HepG2 (cell line): ENCODE measurements at regions not wholly inside any gene's neighbourhood (a gene's known extent, or its start where the extent isn't known, plus 50 kb on each side); places are given as distances from the start of the nearest gene placed in this dataset.

Experiments
- ATAC-seq: fragments of 200-7000 bp; cut with Tn5 transposase; 3 replicates; pipeline ENCODE4 v1.9.1; 2020; ENCODE audit warnings: mild to moderate bottlenecking, moderate library complexity
- BruUV-seq: library from RNA; stranded (reverse); fragments of 400-500 nt; replicated peaks from 2 replicates; lab custom pipeline; 2021; lab: Mats Ljungman, UMichigan
- CTCF ChIA-PET: fragments of 300-600 bp; formaldehyde crosslinking; extraction: SDS; loops from one replicate; lab custom pipeline; 2021; ENCODE audit warnings: low total read pairs, inconsistent platforms, low intra/inter-chr PET ratio; lab: Yijun Ruan, JAX
- POLR2A ChIA-PET: fragments of 350-600 bp; sonication (Branson Sonifier 250); formaldehyde crosslinking; loops from one replicate; lab custom pipeline; 2020; ENCODE audit warnings: antibody characterized with exemption, inconsistent platforms; lab: Yijun Ruan, JAX
- DNase-seq: peaks from one replicate; pipeline ENCODE4 v3.0.0-alpha.2; 2015; ENCODE audit warnings: low spot score
- FAIRE-seq: peaks from 3 replicates; lab custom pipeline; 2011; peaks lifted over from hg19 to GRCh38; lab: Jason Lieb, UNC
- H2AFZ ChIP-seq: one replicate; pipeline ENCODE4 v1.6.1; 2011; ENCODE audit warnings: low read length, inconsistent platforms
- H3K27ac ChIP-seq: fragments of 300-600 bp; 3 replicates; pipeline ENCODE4 v1.8.0; 2011; ENCODE audit warnings: mixed run types, mild to moderate bottlenecking, mixed read lengths, low read length, inconsistent platforms; ENCODE audit not compliant: insufficient read depth; ENCODE audit errors: extremely low read length
- H3K27me3 ChIP-seq, 2 experiments: fragments of 200-600 bp in 1 of 2; 2 replicates in 1 of 2; 3 replicates in 1 of 2; pipeline versions ENCODE4 v1.6.0 to v1.8.0; 2011; ENCODE audit warnings: low read length in 2 of 2, mild to moderate bottlenecking in 2 of 2, moderate library complexity in 2 of 2, inconsistent platforms in 1 of 2; ENCODE audit not compliant: insufficient read depth in 2 of 2, control insufficient read depth in 1 of 2
- H3K36me3 ChIP-seq, 2 experiments: fragments of 200-600 bp in 1 of 2; replicated peaks in 1 of 2; 2 replicates in 1 of 2; 3 replicates in 1 of 2; pipeline versions ENCODE4 v1.5.1 to v1.8.0; 2011; ENCODE audit warnings: low read length in 2 of 2, inconsistent platforms in 1 of 2; ENCODE audit not compliant: insufficient read depth in 2 of 2, control insufficient read depth in 1 of 2
- H3K4me1 ChIP-seq: 2 replicates; pipeline ENCODE4 v1.5.1; 2012; ENCODE audit warnings: low read length, inconsistent platforms; ENCODE audit not compliant: insufficient read depth
- H3K4me2 ChIP-seq: 2 replicates; pipeline ENCODE4 v1.6.0; 2011; ENCODE audit warnings: low read depth, low read length, inconsistent platforms
- H3K4me3 ChIP-seq, 3 experiments: fragments of 200-600 bp in 1 of 3; sonication (generic), shearing (Covaris generic) in 1 of 3; replicated peaks in 1 of 3; 2 replicates each; pipeline ENCODE4 v1.5.1; 2011 to 2016; ENCODE audit warnings: low read length in 3 of 3, inconsistent platforms in 2 of 3, low read depth in 2 of 3, mild to moderate bottlenecking in 2 of 3, control low read depth in 1 of 3, mixed read lengths in 1 of 3; ENCODE audit not compliant: insufficient read depth in 1 of 3
- H3K79me2 ChIP-seq: one replicate; pipeline ENCODE4 v1.6.1; 2011; ENCODE audit warnings: low read length, inconsistent platforms; ENCODE audit not compliant: insufficient read depth
- H3K9ac ChIP-seq: 2 replicates; pipeline ENCODE4 v1.6.0; 2011; ENCODE audit warnings: mild to moderate bottlenecking, low read depth, low read length, inconsistent platforms; ENCODE audit not compliant: insufficient read depth
- H3K9me3 ChIP-seq: 2 replicates; pipeline ENCODE4 v1.5.1; 2012; ENCODE audit warnings: mild to moderate bottlenecking, low read length
- H4K20me1 ChIP-seq: 2 replicates; pipeline ENCODE4 v1.6.0; 2011; ENCODE audit warnings: inconsistent platforms, mild to moderate bottlenecking, low read length, moderate library complexity; ENCODE audit not compliant: insufficient read depth
- MAFK ChIP-seq, 2 experiments: IDR thresholded peaks in 1 of 2; conservative IDR thresholded peaks in 1 of 2; 2 replicates each; pipeline ENCODE4 v1.6.1; 2011; ENCODE audit warnings: improper control_type of control experiment in 2 of 2, low read length in 2 of 2
- ONECUT2 ChIP-seq: sonication (generic); formaldehyde crosslinking; IDR thresholded peaks from 2 replicates; pipeline ENCODE4 v1.4.0; 2020; ENCODE audit warnings: missing genetic modification reagents
- ZNF615 ChIP-seq: sonication (generic); formaldehyde crosslinking; IDR thresholded peaks from 2 replicates; pipeline ENCODE4 v1.5.0; 2020; ENCODE audit warnings: mild to moderate bottlenecking, missing genetic modification reagents, borderline replicate concordance
- ZNF616 ChIP-seq: sonication (generic); formaldehyde crosslinking; IDR thresholded peaks from 2 replicates; pipeline ENCODE4 v1.5.0; 2020; ENCODE audit warnings: low read depth, mild to moderate bottlenecking, missing genetic modification reagents
- WGBS: methylation state at CpG from one replicate; pipeline ENCODE4 v1.1.6; 2017; ENCODE audit warnings: low lambda C conversion rate; 5-methylcytosine and 5-hydroxymethylcytosine counted together
- in situ Hi-C: cut with HindIII; loops from 2 replicates; pipeline ENCODE4 v1.10.0; 2017; ENCODE audit warnings: low pct_unique_long_range_greater_than_20kb; ENCODE audit not compliant: extremely low pct_ligation_motif_present
- intact Hi-C: fragments of 100-400 bp; cut with micrococcal nuclease; formaldehyde crosslinking; loops from one replicate; pipeline ENCODE4 v1.10.0; 2022; ENCODE audit not compliant: unreplicated experiment
- TF ChIP-seq, protein P1 (sequence below), 2 experiments: fragments of 450-650 bp in 1 of 2; sonication (generic) in 1 of 2; formaldehyde crosslinking in 1 of 2; IDR thresholded peaks; 2 replicates each; pipeline versions ENCODE4 v1.6.1 to v1.8.0; 2016 to 2022; ENCODE audit warnings: antibody characterized with exemption in 1 of 2, mild to moderate bottlenecking in 1 of 2, missing genetic modification reagents in 1 of 2
- TF ChIP-seq, protein P2 (sequence below): sonication (generic); formaldehyde crosslinking; IDR thresholded peaks from 2 replicates; pipeline ENCODE4 v1.8.1; 2023; ENCODE audit warnings: missing genetic modification reagents, mild to moderate bottlenecking, borderline replicate concordance

DNA sequence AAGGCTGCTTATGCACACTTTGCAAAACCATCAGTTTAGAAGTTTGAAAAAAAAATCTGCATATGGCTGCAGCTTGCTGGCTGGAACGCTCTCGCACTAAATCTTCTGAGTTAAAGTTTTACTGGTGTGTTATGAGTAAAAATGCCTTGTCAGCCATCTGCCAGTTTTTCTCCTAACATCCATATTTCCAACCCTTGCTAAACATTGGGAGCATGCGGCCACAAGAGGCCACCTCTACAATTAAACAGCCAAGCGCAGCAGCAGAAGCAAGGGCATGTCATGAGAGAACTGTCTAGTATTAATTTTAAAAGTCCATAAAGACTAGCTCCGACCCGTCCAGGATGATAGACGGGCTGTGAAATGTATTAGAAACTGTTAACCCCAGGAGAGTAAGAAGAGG lies 248.3 kb downstream of the TSHZ3 start:
- Histone ChIP-seq H3K36me3 (no peaks in the 10 kb centered on the region), H3K4me2 (no peak overlapping the region), H3K4me3 (no peak overlapping the region), H3K9me3 (peaks cover 5% of the 10 kb centered on the region; the same call in 1 of the 2 replicates), H4K20me1 (no peaks in the 10 kb centered on the region), H3K79me2 (no peaks in the 10 kb centered on the region), H2AFZ (no peak overlapping the region), H3K9ac (no peak overlapping the region), H3K4me1 (no peaks in the 10 kb centered on the region), H3K27me3 (no peaks in the 10 kb centered on the region; a peak in 1 of 5 replicates)
- BruUV-seq: no TSS peak
- no peak for FAIRE-seq
- in situ Hi-C loops (no loop called here), intact Hi-C loops (no loop called here)
- 21% methylated on average over 7 of the region's 7 CpGs for WGBS
- POLR2A ChIA-PET: no interaction called here
- DNase-seq: no peak
- no peak for ATAC-seq
- CTCF ChIA-PET: no interaction called here
- no peak for TF ChIP-seq ZNF616 (CRISPR knock-in tag)
- TF ChIP-seq ZNF615 (CRISPR knock-in tag): no peak
- no peak for TF ChIP-seq ONECUT2
- TF ChIP-seq MAFK (conservative IDR thresholded peaks at IDR 0.05 in 1 of 2, IDR thresholded peaks at IDR 0.05 in 1 of 2; ENCODE audit: low read length in 2 of 2): peak in 1 of 2 experiments; percentile 52; a peak in 1 of 4 replicates
- TF ChIP-seq, protein P1, sequence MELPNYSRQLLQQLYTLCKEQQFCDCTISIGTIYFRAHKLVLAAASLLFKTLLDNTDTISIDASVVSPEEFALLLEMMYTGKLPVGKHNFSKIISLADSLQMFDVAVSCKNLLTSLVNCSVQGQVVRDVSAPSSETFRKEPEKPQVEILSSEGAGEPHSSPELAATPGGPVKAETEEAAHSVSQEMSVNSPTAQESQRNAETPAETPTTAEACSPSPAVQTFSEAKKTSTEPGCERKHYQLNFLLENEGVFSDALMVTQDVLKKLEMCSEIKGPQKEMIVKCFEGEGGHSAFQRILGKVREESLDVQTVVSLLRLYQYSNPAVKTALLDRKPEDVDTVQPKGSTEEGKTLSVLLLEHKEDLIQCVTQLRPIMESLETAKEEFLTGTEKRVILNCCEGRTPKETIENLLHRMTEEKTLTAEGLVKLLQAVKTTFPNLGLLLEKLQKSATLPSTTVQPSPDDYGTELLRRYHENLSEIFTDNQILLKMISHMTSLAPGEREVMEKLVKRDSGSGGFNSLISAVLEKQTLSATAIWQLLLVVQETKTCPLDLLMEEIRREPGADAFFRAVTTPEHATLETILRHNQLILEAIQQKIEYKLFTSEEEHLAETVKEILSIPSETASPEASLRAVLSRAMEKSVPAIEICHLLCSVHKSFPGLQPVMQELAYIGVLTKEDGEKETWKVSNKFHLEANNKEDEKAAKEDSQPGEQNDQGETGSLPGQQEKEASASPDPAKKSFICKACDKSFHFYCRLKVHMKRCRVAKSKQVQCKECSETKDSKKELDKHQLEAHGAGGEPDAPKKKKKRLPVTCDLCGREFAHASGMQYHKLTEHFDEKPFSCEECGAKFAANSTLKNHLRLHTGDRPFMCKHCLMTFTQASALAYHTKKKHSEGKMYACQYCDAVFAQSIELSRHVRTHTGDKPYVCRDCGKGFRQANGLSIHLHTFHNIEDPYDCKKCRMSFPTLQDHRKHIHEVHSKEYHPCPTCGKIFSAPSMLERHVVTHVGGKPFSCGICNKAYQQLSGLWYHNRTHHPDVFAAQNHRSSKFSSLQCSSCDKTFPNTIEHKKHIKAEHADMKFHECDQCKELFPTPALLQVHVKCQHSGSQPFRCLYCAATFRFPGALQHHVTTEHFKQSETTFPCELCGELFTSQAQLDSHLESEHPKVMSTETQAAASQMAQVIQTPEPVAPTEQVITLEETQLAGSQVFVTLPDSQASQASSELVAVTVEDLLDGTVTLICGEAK (IDR thresholded peaks at IDR 0.05): no peak
- TF ChIP-seq, protein P1 (CRISPR knock-in tag; IDR thresholded peaks at IDR 0.05): no peak
- TF ChIP-seq, protein P2, sequence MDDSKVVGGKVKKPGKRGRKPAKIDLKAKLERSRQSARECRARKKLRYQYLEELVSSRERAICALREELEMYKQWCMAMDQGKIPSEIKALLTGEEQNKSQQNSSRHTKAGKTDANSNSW: no peak
- TF ChIP-seq, all 625 proteins: peak for 1
- H3K27ac ChIP-seq: no peak overlapping the region
